ENCODE measurements at regions not wholly inside any gene's neighbourhood (a gene's known extent, or its start where the extent isn't known, plus 50 kb on each side); places are given as distances from the start of the nearest gene placed in this dataset.

GRCh38 chr10:131694781-131695495 is 205.9 kb upstream of the PPP2R2D start:
- no peaks in the 10 kb centered on the region for H3K27me3 ChIP-seq (replicated peaks; ENCODE audit: control insufficient read depth, insufficient read depth, low read length)
- TF ChIP-seq, protein P1, sequence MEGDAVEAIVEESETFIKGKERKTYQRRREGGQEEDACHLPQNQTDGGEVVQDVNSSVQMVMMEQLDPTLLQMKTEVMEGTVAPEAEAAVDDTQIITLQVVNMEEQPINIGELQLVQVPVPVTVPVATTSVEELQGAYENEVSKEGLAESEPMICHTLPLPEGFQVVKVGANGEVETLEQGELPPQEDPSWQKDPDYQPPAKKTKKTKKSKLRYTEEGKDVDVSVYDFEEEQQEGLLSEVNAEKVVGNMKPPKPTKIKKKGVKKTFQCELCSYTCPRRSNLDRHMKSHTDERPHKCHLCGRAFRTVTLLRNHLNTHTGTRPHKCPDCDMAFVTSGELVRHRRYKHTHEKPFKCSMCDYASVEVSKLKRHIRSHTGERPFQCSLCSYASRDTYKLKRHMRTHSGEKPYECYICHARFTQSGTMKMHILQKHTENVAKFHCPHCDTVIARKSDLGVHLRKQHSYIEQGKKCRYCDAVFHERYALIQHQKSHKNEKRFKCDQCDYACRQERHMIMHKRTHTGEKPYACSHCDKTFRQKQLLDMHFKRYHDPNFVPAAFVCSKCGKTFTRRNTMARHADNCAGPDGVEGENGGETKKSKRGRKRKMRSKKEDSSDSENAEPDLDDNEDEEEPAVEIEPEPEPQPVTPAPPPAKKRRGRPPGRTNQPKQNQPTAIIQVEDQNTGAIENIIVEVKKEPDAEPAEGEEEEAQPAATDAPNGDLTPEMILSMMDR (IDR thresholded peaks at IDR 0.05; ENCODE audit: insufficient read depth, low read length, poor library complexity, severe bottlenecking) = no peak

GRCh38 chr10:131695496-131696165 is 205.2 kb upstream of the PPP2R2D start:
- H3K27me3 ChIP-seq (replicated peaks; ENCODE audit: control insufficient read depth, insufficient read depth, low read length) = no peaks in the 10 kb centered on the region

More at GRCh38 chr10:131694781-131695495, 205.9 kb upstream of the PPP2R2D start:
- no peaks in the 10 kb centered on the region for H3K36me3 ChIP-seq (ENCODE audit: control insufficient read depth, insufficient read depth, low read length)
- no peak overlapping the region for H3K4me3 ChIP-seq (replicated peaks; ENCODE audit: low read depth, low read length)
- DNase-seq (ENCODE audit: extremely low read depth, insufficient read length) = no peak

DNA sequence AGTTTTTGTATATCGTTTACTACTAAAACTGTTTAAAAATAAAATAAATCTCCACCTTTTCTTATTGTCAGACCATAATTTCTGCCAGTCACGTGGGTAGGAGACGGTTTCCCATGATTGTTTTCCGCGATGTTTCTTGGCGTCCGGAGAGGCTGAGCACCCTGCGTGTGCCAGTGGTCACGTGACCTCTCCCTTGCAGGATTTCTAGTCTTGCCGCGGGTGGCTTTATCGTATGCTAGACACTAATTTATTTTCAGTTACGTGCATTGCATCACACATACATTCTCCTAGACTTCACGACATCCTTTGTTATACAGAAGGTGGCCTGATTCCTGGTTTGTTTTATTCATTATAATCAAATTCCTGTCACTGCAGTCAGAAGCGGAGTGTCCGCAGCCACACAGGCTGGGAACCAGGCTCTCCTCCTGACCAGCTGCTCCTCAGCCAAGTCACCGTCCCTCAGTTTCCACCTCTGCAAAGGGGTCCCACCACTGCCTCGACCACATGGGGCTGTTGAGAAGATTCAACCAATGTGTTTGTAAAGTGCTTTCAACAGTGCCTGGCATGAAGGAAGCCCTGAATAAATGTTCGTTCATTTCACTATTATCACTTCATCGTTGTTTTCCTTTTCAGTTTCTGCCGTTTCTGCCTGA is 203.2 kb upstream of the PPP2R2D start:
- Histone ChIP-seq H3K4me3 (replicated peaks; ENCODE audit: low read depth, low read length) (no peak overlapping the region), H3K36me3 (ENCODE audit: control insufficient read depth, insufficient read depth, low read length) (no peaks in the 10 kb centered on the region), H3K27me3 (replicated peaks; ENCODE audit: control insufficient read depth, insufficient read depth, low read length) (no peaks in the 10 kb centered on the region)
- TF ChIP-seq, protein P1 (IDR thresholded peaks at IDR 0.05; ENCODE audit: insufficient read depth, low read length, poor library complexity, severe bottlenecking) = no peak
- DNase-seq (ENCODE audit: extremely low read depth, insufficient read length) = no peak

More at GRCh38 chr10:131695496-131696165, 205.2 kb upstream of the PPP2R2D start:
- no peaks in the 10 kb centered on the region for H3K36me3 ChIP-seq (ENCODE audit: control insufficient read depth, insufficient read depth, low read length)
- TF ChIP-seq, protein P1 (IDR thresholded peaks at IDR 0.05; ENCODE audit: insufficient read depth, low read length, poor library complexity, severe bottlenecking) = no peak
- DNase-seq (ENCODE audit: extremely low read depth, insufficient read length) = no peak
- H3K4me3 ChIP-seq (replicated peaks; ENCODE audit: low read depth, low read length) = no peak overlapping the region

- no peaks in the 10 kb centered on the region for H3K36me3 ChIP-seq (ENCODE audit: control insufficient read depth, insufficient read depth, low read length)
- H3K27me3 ChIP-seq (replicated peaks; ENCODE audit: control insufficient read depth, insufficient read depth, low read length) = no peaks in the 10 kb centered on the region
- TF ChIP-seq, protein P1 (IDR thresholded peaks at IDR 0.05; ENCODE audit: insufficient read depth, low read length, poor library complexity, severe bottlenecking) = no peak
- no peak for DNase-seq (ENCODE audit: extremely low read depth, insufficient read length)
- H3K4me3 ChIP-seq (replicated peaks; ENCODE audit: low read depth, low read length) = no peak overlapping the region
These were observed 202.6 kb upstream of the PPP2R2D start for GRCh38 chr10:131698232-131698631.

GRCh38 chr10:131698986-131699385 is 201.8 kb upstream of the PPP2R2D start:
- no peak for DNase-seq (ENCODE audit: extremely low read depth, insufficient read length)
- H3K27me3 ChIP-seq (replicated peaks; ENCODE audit: control insufficient read depth, insufficient read depth, low read length) = no peaks in the 10 kb centered on the region
- H3K36me3 ChIP-seq (ENCODE audit: control insufficient read depth, insufficient read depth, low read length) = no peaks in the 10 kb centered on the region
- TF ChIP-seq, protein P1 (IDR thresholded peaks at IDR 0.05; ENCODE audit: insufficient read depth, low read length, poor library complexity, severe bottlenecking) = no peak
- no peak overlapping the region for H3K4me3 ChIP-seq (replicated peaks; ENCODE audit: low read depth, low read length)

Data from GM06990 (cell line).